ENCODE measurements at regions not wholly inside any gene's neighbourhood (a gene's known extent, or its start where the extent isn't known, plus 50 kb on each side); places are given as distances from the start of the nearest gene placed in this dataset.

DNA sequence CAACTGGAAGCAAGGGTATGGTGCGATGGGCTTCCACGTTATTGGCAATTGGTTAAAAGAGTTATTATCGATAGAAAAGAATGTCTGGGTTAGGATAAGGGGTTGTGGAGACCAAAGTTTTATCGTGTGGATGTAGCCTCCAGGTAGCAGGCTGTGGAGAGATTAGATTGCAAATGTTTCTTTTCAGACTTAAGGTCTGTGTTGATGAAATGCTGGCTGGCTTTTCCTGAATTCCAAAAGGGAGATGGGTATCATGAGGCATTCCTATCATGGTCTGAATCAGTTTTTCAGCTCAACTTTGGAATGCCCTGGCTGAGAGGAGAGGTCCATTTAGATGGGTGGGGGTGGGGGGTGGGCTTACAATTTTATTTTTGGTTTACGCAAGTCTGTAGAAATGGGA, 395.0 kb upstream of the RBFOX1 start:
- DNase-seq = no peak

DNA sequence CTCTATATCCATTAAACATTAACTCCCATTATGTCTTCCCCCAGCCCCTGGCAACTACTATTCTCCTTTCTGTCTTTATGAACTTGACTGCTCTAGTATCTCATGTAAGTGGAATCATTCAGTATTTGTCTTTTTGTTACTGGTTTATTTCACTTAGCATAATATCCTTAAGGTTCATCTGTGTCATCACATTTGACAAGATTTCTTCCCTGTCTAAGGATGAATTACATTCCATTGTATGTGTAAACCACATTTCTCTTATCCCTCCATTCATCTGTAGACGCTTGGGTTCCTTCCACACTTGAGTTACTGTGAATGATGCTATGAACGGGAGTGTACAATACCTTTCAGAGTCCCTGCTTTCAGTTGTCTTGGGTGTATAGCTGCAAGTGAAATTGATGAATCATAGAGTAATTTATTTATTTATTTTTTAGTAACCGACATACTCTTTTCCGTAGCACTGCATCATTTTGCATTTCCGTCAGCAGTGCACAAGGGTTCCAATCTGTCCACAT, 399.7 kb upstream of the RBFOX1 start:
- no peak for DNase-seq

DNA sequence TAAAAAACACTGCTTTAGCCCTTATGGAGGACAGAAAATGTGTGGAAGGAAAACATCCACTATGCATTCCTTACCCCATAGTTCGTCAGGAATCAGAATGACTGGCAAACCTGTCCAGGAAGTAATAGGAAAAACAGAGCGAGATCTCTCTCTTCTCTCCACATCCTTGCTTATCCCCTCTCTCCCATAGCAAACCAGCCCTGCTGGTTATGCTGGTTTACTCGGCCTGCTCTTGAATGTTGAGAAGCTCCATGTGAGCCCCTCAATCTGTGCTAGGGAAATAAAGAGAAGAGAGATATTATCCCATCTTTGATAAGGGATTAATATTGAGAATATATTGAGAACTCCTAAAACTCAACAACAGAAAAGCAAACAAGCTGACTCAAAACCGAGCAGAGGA, 402.8 kb upstream of the RBFOX1 start:
- DNase-seq = no peak

DNA sequence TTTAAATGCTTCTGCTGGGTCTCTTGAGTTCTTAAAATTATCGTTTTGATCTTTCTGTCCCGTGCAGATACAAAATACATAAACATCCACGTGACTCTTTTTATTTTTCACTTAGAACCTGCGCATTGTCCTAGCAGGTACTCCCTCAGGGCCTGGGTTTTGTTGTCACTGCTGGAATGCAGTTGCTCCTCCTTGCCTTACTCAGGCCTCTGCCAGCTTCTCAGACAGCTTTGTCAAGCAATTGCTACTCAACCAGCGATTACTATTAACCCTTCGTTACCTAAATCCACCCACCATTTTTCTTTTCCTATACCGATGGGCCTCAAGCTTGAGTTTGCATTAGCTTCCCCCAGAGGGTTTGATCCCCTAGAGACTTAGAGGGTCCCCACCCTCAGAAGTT, 405.9 kb upstream of the RBFOX1 start:
- DNase-seq = no peak

DNA sequence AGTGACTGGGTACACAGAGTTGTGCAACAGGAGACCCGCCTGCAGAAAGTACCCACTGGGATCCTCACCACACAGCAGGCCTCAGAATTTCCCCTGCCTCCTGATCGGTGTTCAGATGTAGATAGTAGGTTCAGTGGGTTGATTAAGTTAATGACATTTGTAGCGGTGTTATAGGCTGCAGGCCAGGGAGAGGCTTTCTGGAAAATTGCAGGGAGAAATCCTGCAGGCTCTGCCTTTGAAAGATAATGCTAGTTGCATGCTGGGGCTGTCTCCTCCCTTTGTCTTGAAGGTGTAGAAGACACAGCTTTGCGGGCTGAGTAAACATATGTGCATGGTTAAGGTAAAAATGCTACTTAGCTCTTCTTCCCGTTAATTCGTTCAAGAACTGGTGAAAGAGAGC, 406.3 kb upstream of the RBFOX1 start:
- no peak for DNase-seq

DNA sequence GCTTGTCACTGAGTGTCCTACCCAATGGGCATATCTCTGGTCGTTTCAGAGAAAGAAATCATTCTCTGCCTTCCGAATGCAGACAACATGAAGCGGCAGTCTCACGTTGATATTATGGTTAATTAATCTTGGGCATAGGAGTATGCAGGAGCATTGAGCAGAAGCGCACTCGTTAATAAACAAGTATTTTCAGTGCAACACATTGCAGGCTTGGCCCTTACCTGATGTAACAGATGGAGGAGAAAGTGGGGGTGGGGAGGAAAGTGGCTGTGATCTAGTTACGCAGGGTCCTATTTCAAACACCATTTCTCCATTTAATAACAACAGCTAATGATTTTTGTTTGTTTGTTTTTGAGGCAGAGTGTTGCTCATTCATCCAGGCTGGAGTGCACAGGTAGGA, 414.0 kb upstream of the RBFOX1 start:
- no peak for DNase-seq

DNA sequence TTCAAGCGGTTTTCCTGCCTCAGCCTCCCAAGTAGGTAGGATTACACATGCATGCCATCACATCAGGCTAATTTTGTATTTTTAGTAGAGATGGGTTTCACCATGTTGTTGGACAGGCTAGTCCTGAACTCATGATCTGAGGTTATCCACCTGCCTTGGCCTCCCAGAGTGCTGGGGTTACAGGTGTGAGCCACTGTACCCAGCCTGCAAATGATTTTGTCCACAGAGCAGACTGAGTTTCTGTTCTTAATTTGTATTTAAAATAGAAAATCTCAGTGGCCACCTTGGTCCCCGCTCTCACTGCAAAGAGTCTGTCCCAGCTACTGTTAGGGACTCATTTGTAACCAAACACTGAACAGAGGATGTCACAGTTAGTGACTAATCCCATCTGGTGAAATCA, 415.7 kb upstream of the RBFOX1 start:
- no peak for DNase-seq

DNA sequence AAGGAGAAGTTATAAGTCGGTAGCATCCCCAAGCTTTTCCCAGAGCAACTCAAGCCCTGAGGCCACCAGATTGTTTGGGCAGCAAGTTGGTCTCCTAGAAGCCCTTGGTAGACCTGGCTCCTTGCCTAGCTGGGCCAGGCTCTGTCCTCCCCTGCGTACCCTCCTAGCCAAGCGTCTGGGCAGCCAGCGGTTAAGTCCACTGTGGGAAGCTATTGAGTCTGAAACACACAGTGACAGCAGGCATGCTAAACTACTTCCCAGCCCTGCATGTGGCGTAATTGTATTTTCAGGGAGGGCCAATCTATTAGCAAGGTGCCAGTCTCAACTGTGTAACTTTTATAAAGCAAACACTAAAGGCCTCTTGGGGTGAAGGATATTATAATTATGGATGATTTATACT, 419.1 kb upstream of the RBFOX1 start:
- peak in 7 of 51 donors; percentile 1 to 27 (median 4) for DNase-seq

DNA sequence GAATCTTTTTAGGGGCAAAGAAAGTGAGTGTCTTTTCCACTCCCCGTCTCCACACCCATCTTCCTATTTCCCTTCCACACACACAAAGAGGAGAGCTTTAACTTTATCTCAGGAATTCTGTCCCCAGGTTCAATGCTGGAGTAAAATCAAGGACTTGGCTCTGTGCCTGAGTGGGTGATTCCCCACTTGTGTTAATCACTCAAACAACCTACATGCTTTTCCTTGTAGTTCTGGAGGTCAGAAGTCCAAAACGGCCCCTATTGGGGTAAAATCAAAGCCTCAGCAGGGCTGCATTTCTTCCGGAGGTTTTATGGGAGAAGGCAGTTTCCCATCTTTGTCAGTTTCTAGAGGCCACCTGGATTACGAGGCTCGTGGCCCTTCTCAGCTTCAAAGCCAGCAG, 422.3 kb upstream of the RBFOX1 start:
- no peak for DNase-seq

DNA sequence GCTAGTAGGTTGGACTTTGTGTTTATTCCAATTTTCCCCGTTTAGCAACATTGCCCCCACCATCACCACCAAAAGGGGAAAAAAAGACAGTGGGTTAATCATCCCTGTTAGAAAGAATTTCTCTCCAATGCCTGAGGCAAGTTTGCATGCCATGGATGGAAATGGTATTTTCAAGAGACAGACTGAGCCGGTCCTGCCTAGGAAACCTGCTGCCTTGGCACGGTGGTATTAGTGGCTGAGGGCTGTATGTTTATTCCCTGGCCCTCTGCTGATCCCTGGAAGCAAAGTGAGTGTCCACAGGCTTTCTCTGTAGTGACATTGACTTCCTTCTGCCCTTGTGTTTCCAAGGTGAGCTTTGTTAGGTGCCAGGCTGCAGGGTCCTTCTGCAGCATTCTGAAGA, 427.0 kb upstream of the RBFOX1 start:
- no peak for DNase-seq

DNA sequence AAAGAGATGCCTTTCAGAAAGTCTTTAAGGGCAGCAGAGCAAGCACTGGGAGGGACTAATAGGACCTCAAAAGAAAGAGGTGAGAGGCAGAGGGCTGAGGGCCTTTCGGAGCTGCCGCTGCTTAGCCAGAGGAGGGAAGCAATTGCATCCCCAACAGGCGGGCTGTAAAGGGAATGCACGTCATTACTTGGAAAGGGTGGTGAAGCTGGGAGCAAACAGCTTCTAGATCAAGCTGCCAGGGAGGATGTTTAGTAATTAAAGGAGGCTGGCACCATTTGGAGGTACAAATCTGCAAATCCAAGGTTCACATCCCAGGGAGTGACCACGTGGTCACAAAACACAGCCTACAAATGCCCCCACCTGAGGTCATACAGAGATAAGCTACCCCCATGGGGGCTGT, 429.0 kb upstream of the RBFOX1 start:
- DNase-seq = no peak

DNA sequence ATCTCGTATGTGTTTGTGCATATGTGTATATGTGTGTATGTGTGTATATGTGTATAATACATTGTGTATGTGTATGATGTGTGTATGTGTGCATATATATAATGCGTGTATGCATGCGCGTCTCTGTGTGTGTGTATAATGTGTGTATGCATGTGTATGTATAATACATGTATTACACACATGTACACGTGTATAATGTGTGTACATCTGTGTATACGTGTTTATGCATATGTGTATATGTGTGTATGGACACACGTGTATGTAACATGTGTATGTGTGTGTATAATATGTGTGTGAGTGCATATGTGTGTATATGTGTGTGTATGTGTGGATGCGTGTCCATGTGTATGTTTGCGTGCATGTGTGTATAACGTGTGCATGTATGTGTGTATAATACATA, 433.7 kb upstream of the RBFOX1 start:
- DNase-seq = no peak

DNA sequence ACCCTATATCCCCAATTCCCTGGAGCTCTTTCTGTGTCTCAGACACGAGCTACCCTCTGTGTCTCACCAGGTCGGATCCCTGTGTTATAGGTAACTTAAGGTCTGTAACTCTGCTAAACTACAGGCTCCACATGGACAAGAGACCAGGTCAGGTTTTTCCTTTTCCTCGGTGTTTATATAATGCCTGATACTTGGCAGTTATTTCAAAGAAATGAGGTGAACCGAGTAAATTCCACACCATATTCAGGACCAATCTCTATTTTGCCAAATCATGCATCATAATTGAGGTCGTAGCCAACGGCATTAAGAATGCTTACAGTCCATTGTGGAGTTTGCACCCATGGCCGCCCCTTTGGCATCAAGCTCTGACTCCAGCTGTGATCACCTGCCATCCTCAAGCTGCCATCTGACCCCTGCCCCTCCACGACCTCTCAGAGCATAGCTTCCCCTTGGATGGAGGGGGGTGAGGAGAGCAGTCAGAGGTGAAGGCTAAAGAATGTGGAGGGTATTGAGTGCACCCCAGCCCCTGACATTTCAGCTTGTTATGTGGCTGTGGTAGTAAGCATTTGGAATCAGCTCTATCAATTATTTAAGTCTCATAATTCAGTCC, 434.7 kb upstream of the RBFOX1 start:
- no peak for DNase-seq

DNA sequence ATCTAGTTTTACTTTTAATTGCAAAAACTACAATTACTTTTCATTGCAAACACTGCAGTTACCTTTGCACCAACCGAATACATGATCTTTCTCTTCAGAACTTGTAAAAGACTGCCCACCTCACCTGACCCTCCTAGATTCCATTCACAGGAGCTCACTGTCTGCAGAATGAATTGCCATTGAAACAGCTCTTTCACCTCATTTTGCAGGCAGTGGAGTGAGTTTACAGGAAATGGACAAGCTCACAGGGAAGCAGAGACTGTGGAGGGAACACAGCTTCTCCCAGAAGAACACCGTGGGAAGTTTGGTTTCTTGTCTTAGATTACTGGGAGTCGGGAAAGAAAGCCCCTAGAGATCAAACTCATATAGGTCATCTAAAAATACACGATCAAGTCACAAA, 439.7 kb upstream of the RBFOX1 start:
- DNase-seq = no peak

DNA sequence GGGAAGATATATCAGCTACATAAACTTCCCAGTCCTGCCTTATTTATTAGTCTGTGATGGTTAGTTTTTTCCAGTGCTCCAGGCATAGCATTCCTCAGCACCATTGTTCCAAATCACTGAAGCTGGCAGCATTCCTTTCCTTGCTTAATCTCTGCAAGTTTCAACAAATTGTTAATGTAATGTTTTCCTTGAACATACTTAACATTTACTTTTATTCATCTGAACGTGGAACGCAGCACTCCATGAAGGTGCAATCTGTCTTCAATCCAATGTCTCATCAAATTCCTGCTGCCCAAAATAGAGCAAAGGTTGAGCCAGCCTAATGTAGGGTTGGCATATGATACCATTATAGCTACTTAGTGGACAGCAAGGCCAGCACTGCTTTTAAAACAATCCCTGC, 441.1 kb upstream of the RBFOX1 start:
- DNase-seq = no peak

DNA sequence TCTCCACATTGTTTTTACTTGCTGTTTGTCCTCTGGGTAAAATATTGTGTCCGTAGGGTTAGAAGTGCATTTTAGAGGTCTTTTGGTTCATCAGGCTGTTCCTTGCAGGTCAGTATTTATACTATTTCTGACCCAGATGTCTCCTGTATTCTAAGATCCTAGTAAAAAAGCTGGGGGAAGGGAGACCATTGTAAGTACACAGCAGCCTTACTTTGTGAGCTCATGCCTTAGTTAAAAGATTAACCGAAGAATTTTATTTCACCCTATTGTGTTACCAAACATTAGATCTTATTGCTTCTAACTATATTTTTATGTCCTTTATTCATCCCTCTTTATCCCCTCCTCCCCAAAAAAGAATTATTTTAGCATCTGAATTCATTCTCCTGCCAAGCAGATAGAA, 444.1 kb upstream of the RBFOX1 start:
- DNase-seq = no peak

DNA sequence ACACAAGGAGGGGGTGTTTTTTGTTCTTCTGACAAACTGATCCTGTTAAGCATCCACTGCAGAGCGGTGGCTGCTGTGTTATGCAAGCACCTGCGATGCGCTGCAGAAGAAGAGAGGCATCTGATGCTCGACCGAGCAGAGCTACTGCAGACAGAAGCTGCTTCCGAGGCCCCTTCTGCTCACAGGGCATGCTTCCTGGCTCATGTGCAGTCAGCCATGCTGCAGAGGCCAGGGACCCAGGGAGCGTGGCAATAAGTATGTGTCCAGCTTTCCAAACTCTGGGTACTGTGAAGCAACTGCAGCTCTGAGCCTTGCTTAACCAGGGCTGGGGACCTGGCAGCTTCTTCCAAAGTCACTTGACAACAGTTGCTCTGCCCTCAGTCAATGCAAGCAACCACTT, 448.6 kb upstream of the RBFOX1 start:
- peak in 6 of 51 donors; percentile 1 to 21 (median 6) for DNase-seq

DNA sequence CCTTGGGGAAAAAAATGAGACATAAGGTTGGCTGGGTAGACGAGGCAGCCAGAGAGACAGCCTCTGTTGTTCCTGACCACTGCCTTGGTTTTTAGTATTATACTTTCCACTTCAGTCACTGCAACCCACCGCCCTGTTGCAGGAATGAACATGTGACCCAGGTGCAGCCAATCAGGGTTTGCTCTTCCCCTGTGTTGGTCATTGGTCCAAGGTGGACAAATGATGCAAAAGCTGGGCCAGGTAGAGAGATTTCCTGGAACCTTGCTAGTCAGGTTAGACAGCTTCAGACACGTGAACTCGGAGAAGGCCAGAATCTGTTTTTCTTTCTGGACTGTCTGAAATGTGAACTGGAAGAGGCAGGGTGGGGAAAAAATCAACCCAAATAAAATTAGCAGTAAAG, 452.4 kb upstream of the RBFOX1 start:
- DNase-seq = no peak

DNA sequence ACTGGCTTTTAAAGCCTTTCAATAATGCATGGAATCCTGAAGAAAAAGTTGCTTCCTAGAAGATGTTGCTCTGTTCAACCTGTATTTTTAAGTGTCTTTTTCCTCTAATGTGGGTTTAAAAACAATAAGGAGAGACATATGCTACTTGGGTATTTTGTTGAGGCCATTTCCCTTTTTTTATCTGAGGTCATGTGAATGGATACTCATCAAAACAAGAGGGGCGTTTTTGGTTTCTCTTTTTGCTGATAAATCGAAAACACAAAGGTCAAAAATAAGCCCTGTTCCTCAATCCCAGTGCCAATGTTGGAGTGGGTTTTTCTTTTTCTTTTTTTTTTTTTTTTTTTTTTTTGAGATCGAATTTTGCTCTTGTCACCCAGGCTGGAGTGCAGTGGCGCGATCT, 468.0 kb upstream of the RBFOX1 start:
- no peak for DNase-seq

DNA sequence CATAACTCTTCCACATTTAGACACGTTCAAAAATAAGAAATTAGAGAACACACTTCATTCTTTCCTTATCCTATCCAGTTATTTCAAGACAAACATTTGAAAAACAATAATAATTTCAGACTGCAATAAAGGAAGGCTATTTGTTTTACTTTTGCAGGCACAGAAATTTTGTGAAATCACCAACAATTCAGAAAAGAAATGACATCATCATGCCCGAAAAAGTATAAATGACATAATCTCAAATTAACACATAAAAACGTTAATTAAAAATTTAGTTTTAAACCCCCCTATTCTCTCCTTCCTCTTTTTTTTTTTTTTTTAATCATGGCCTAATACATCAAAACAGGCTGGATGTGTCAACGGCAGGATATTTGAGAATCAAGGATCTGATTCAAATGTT, 468.4 kb upstream of the RBFOX1 start:
- no peak for DNase-seq

DNA sequence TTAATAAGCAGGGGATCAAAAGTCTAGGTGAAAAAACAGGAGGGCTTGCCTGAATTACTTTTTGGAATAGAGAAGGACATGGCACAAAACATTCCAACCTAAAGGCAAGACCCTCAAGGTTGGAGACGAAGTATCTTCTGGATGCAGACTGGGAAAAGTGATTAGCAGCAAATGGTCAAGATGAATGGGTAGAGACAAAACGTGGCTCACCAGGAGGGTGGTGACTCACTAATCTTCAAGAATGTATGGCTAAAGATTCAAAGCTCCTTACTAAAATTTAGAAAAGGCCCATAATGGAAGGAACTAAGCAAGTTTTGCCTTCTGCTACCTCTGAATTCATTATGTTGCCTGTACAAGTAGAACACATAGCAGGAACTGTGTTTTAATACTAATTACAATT, 469.5 kb upstream of the RBFOX1 start:
- DNase-seq = no peak

DNA sequence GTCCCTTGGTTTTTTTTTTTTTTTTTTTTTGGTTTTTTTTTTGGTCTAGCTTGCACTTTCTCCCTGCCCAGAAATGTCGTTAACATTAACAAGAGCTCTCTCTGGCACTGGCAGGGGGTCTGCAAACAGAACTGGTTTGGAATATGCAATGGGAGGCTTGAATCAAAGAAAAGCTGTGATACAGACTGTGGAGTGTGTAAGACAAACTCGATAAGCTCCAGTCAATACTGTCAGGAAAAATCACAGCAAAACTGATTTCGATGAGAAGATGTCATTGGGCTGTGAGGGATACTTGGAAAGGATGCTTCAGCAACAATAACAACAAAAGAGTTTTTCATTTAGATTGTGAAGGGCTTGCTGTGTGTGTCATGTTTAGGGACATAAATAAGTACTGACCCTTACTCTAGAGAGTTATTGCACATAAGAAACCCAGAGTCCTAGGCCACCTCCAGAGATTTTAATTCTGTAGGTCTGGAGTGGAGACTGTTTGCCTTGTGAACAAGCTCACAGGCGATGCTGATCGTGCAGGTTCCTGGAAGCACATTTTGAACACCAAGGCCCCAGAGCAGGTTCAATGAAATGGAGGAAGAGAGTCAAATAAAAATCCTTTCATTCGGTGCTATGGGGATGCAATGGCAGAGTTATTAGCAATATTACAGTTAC, 470.7 kb upstream of the RBFOX1 start:
- no peak for DNase-seq

DNA sequence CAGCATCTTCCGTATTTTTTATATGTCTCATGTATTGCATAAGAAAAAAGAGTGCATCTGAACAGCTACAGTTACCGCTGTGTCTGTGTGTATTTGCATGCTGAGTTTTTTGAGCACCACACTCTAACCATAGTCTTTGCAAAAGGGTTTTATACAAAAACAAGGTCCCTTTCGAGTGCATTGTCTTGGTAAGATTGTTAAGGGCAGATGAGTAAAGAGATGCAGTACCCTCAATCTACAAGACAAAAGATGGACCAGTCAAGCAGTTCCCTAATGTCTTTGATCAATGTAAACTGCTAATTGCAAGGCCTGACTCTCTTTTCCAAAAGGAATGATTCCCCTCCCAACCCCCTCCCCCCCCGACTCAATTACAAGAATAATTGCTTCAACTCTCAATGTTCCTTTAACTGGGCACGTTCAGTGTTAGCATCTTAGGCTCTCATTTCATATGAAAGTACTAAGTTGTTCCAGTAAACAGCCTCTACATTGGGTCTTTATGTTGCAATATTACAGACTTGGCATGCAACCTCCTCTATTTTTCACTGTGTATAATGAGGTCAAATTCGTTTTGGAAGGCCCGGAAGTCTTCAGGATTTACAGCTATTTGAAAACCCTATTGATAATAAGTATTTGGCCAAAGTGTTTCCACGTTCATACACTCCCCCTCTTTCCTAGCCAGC, 471.4 kb upstream of the RBFOX1 start:
- no peak for DNase-seq
